ENCODE measurements at regions not wholly inside any gene's neighbourhood (a gene's known extent, or its start where the extent isn't known, plus 50 kb on each side); places are given as distances from the start of the nearest gene placed in this dataset.

GRCh38 chr2:226187156-226187555, 612.5 kb downstream of the IRS1 start:
- no peak overlapping the region for H3K4me3 ChIP-seq (ENCODE audit: low read depth, low read length)
- TF ChIP-seq, protein P1, sequence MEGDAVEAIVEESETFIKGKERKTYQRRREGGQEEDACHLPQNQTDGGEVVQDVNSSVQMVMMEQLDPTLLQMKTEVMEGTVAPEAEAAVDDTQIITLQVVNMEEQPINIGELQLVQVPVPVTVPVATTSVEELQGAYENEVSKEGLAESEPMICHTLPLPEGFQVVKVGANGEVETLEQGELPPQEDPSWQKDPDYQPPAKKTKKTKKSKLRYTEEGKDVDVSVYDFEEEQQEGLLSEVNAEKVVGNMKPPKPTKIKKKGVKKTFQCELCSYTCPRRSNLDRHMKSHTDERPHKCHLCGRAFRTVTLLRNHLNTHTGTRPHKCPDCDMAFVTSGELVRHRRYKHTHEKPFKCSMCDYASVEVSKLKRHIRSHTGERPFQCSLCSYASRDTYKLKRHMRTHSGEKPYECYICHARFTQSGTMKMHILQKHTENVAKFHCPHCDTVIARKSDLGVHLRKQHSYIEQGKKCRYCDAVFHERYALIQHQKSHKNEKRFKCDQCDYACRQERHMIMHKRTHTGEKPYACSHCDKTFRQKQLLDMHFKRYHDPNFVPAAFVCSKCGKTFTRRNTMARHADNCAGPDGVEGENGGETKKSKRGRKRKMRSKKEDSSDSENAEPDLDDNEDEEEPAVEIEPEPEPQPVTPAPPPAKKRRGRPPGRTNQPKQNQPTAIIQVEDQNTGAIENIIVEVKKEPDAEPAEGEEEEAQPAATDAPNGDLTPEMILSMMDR (IDR thresholded peaks at IDR 0.05; ENCODE audit: borderline replicate concordance, insufficient read depth, low read depth, low read length) = no peak

DNA sequence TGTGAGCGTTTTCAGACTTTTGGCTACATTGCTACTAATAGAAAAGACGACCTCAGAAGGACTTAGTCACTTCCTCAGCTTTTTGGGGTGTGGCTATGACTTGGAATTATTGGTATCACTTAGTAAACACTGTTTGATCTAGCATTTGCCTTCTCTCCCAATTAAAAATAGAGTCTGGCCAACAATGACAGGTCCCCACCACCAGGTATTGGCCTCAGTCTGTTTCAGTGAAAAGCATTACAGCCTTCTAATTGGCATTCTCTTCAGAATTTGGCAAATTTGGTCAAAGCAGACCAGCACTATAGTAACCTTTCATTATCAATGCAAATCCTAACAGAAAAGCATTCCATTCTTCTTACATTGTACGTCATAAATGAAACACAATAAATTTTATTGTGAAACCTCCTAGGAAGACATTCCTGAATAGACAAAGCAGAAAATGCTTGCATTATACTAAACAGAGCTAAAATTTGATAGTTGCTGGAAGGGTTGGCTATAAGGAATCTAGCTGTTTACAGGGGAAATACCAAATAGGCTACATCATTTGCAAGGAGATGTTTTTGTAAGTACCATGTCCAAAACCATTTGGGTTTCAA, 613.9 kb downstream of the IRS1 start:
- TF ChIP-seq, protein P1 (IDR thresholded peaks at IDR 0.05; ENCODE audit: borderline replicate concordance, insufficient read depth, low read depth, low read length) = no peak
- no peak overlapping the region for H3K4me3 ChIP-seq (ENCODE audit: low read depth, low read length)

DNA sequence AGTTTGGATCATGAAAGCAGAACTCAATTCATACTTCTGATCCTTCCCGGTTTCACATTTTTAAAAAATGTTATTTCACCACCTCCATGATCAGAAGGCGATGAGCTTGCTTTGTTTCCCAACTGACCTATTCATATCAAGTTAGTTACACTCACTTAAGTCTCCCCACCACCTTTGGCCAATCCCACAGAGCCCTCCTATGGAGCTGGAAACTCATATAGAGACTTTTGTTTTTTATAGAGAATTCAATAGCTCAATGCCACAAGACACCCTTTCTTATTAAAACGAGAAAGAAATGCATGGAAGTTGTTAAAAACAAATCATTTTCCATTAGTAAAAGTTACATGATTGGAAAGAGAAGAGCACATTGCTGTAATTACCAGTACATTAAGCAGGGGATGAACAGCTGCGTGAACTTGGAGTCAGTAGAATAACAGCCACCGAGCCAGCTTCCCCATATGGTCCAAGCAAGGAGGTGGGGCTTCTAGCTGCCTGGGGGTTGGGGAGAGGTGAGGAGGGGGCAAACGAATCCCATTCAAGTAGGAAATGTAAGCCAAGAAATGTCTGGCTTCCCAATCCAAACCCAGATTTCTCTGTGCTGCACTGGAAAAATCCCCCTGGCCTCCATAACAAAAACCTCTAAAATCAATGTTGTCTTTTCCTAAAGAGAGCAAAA, 614.5 kb downstream of the IRS1 start:
- H3K4me3 ChIP-seq (ENCODE audit: low read depth, low read length) = no peak overlapping the region

DNA sequence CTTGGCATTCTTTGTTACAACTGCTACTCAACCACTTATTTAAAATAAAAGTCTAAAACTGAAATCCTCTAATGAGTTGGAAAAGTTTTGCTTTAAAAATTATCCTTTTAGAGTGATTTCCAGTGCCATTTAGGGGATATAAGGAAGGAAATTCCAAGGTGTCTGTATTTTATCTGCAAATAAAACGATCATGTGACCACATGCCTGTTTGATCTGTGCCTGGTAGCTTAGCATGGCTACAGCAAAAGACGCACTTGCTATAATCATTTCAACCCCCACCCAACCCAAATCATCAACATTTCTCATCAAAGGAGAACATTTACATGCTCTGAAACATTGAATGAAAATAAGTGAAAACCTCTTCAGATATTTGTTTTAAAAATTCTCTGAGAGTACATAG, 615.1 kb downstream of the IRS1 start:
- TF ChIP-seq, protein P1 (IDR thresholded peaks at IDR 0.05; ENCODE audit: borderline replicate concordance, insufficient read depth, low read depth, low read length) = no peak
- no peak overlapping the region for H3K4me3 ChIP-seq (ENCODE audit: low read depth, low read length)

More for the DNA sequence above, 614.5 kb downstream of the IRS1 start:
- TF ChIP-seq, protein P1 (IDR thresholded peaks at IDR 0.05; ENCODE audit: borderline replicate concordance, insufficient read depth, low read depth, low read length) = no peak

- TF ChIP-seq, protein P1 (IDR thresholded peaks at IDR 0.05; ENCODE audit: borderline replicate concordance, insufficient read depth, low read depth, low read length) = no peak
- no peak overlapping the region for H3K4me3 ChIP-seq (ENCODE audit: low read depth, low read length)
These were observed 616.1 kb downstream of the IRS1 start for GRCh38 chr2:226183550-226183949.

DNA sequence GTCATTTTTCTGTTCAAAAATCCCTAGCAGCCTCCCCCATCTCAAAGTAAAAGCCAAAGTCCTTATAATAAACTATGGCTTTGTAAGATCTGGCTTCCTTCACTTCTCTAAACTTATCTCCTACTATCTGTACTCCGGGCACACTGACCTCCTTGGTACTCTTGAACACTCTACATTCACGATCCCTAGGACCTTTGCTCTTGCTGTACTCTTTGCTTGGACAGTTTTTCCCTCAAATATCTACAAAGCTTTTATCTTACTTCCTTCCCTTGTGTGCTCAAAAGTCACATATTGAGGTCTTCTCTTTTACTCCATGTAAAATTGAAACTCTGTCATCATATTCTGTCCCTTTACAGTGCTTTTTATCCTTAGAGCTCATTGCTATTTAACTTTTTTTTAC, 616.6 kb downstream of the IRS1 start:
- no peak overlapping the region for H3K4me3 ChIP-seq (ENCODE audit: low read depth, low read length)
- TF ChIP-seq, protein P1 (IDR thresholded peaks at IDR 0.05; ENCODE audit: borderline replicate concordance, insufficient read depth, low read depth, low read length) = no peak

DNA sequence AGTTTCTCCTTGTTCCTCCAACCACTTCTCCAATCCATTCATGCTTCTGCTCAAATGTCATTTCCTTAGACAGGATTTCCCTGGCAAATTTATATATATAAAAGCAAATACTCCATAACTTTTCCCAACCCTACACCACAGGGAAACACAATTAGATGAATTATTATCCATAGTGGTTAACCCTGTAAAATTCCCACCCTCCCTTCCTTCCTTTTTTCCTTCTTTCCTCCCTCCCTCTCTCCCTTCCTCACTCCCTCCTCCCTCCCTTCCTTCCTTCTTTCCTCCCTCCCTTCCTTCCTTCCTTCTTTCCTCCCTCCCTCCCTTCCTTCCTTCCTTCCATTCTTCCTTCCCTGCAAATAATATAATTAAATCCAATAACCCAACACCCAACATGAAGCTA, 617.7 kb downstream of the IRS1 start:
- TF ChIP-seq, protein P1 (IDR thresholded peaks at IDR 0.05; ENCODE audit: borderline replicate concordance, insufficient read depth, low read depth, low read length) = no peak
- H3K4me3 ChIP-seq (ENCODE audit: low read depth, low read length) = no peak overlapping the region

Measured in GM12875 (cell line).